ENCODE measurements at regions not wholly inside any gene's neighbourhood (a gene's known extent, or its start where the extent isn't known, plus 50 kb on each side); places are given as distances from the start of the nearest gene placed in this dataset.

- 91 to 94% methylated on average over 6 to 9 of the region's 9 CpGs for WGBS, 2 experiments (ENCODE audit: insufficient coverage in 1 of 2, insufficient read length in 1 of 2)
- H3K27me3 ChIP-seq (ENCODE audit: control insufficient read depth, insufficient read depth, low read length, poor library complexity, severe bottlenecking): no peaks in the 10 kb centered on the region
- H3K9ac ChIP-seq (ENCODE audit: extremely low read depth, low read length, poor library complexity, severe bottlenecking): no peak overlapping the region
- no peaks in the 10 kb centered on the region for H3K9me3 ChIP-seq (ENCODE audit: control insufficient read depth, low read length)
- H3K27ac ChIP-seq (ENCODE audit: low read depth, low read length): no peak overlapping the region
- no peaks in the 10 kb centered on the region for H3K36me3 Mint-ChIP-seq (ENCODE audit: low read depth)
- H3K27ac Mint-ChIP-seq: no peak overlapping the region
- H3K4me1 ChIP-seq (ENCODE audit: control insufficient read depth, insufficient read depth, low read length): peaks cover 1% of the 10 kb centered on the region
- peaks cover 3% of the 10 kb centered on the region for H3K27me3 Mint-ChIP-seq (ENCODE audit: insufficient read depth)
- DNase-seq: no peak
- H3K36me3 ChIP-seq (ENCODE audit: control insufficient read depth, insufficient read depth, low read length): no peaks in the 10 kb centered on the region
- H3K4me1 Mint-ChIP-seq: peaks cover 6% of the 10 kb centered on the region
- no peak overlapping the region for H3K4me3 ChIP-seq (ENCODE audit: low read length)
- TF ChIP-seq, protein P1, sequence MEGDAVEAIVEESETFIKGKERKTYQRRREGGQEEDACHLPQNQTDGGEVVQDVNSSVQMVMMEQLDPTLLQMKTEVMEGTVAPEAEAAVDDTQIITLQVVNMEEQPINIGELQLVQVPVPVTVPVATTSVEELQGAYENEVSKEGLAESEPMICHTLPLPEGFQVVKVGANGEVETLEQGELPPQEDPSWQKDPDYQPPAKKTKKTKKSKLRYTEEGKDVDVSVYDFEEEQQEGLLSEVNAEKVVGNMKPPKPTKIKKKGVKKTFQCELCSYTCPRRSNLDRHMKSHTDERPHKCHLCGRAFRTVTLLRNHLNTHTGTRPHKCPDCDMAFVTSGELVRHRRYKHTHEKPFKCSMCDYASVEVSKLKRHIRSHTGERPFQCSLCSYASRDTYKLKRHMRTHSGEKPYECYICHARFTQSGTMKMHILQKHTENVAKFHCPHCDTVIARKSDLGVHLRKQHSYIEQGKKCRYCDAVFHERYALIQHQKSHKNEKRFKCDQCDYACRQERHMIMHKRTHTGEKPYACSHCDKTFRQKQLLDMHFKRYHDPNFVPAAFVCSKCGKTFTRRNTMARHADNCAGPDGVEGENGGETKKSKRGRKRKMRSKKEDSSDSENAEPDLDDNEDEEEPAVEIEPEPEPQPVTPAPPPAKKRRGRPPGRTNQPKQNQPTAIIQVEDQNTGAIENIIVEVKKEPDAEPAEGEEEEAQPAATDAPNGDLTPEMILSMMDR (conservative IDR thresholded peaks at IDR 0.05): no peak
- no peaks in the 10 kb centered on the region for H3K9me3 Mint-ChIP-seq
- no peak overlapping the region for H3K4me3 Mint-ChIP-seq
Observed at GRCh38 chr5:175288048-175288621, 155.8 kb downstream of the DRD1 start.

DNA sequence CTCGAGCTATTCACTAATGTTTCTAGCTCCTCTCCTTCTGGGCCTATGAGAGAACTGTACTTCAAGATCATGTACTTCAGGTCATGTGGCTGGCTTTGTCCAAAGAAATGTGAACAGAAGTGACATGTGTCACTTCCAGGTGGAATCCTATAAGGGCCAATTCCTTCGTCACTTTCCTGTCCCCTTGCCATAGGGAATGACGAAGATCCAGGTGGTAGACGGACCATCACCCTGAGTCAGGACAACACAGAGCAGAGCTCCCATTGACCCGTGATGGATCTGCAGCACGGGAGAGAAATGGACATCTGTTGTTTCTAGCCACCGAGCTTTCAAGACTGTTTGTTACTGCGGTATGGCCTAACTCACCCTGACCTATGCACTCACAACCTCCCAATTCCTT, 157.0 kb downstream of the DRD1 start:
- Mint-ChIP-seq H3K27me3 (ENCODE audit: insufficient read depth) (peaks cover 3% of the 10 kb centered on the region), H3K27ac (no peak overlapping the region)

GRCh38 chr5:175285261-175285660, 158.7 kb downstream of the DRD1 start:
- H3K27ac Mint-ChIP-seq: no peak overlapping the region
- H3K27ac ChIP-seq (ENCODE audit: low read depth, low read length): no peak overlapping the region
- TF ChIP-seq, protein P1 (conservative IDR thresholded peaks at IDR 0.05): no peak

More for the DNA sequence above, 157.0 kb downstream of the DRD1 start:
- peaks cover 7% of the 10 kb centered on the region for H3K4me1 ChIP-seq (ENCODE audit: control insufficient read depth, insufficient read depth, low read length)
- TF ChIP-seq, protein P1 (conservative IDR thresholded peaks at IDR 0.05): no peak
- WGBS, 2 experiments (ENCODE audit: insufficient coverage in 1 of 2, insufficient read length in 1 of 2): 96% methylated on average over 7 to 8 of the region's 8 CpGs
- no peak overlapping the region for H3K9ac ChIP-seq (ENCODE audit: extremely low read depth, low read length, poor library complexity, severe bottlenecking)
- H3K27me3 ChIP-seq (ENCODE audit: control insufficient read depth, insufficient read depth, low read length, poor library complexity, severe bottlenecking): no peaks in the 10 kb centered on the region
- H3K4me1 Mint-ChIP-seq: peaks cover 15% of the 10 kb centered on the region
- no peak overlapping the region for H3K4me3 Mint-ChIP-seq
- no peaks in the 10 kb centered on the region for H3K9me3 ChIP-seq (ENCODE audit: control insufficient read depth, low read length)
- no peak for DNase-seq
- H3K27ac ChIP-seq (ENCODE audit: low read depth, low read length): no peak overlapping the region
- H3K36me3 Mint-ChIP-seq (ENCODE audit: low read depth): no peaks in the 10 kb centered on the region
- H3K4me3 ChIP-seq (ENCODE audit: low read length): no peak overlapping the region
- no peaks in the 10 kb centered on the region for H3K36me3 ChIP-seq (ENCODE audit: control insufficient read depth, insufficient read depth, low read length)
- no peaks in the 10 kb centered on the region for H3K9me3 Mint-ChIP-seq

More at GRCh38 chr5:175285261-175285660, 158.7 kb downstream of the DRD1 start:
- Histone ChIP-seq H3K4me3 (ENCODE audit: low read length) (no peak overlapping the region), H3K9me3 (ENCODE audit: control insufficient read depth, low read length) (no peaks in the 10 kb centered on the region), H3K27me3 (ENCODE audit: control insufficient read depth, insufficient read depth, low read length, poor library complexity, severe bottlenecking) (no peaks in the 10 kb centered on the region), H3K36me3 (ENCODE audit: control insufficient read depth, insufficient read depth, low read length) (no peaks in the 10 kb centered on the region), H3K9ac (ENCODE audit: extremely low read depth, low read length, poor library complexity, severe bottlenecking) (no peak overlapping the region), H3K4me1 (ENCODE audit: control insufficient read depth, insufficient read depth, low read length) (peaks cover 9% of the 10 kb centered on the region)
- peaks cover 3% of the 10 kb centered on the region for H3K27me3 Mint-ChIP-seq (ENCODE audit: insufficient read depth)
- no peak for DNase-seq
- no peak overlapping the region for H3K4me3 Mint-ChIP-seq
- no peaks in the 10 kb centered on the region for H3K36me3 Mint-ChIP-seq (ENCODE audit: low read depth)
- peaks cover 10% of the 10 kb centered on the region for H3K4me1 Mint-ChIP-seq
- no peaks in the 10 kb centered on the region for H3K9me3 Mint-ChIP-seq

All from endodermal cell (in vitro differentiated cells).